Transverse colon (tissue), 4 donors: ENCODE measurements at regions not wholly inside any gene's neighbourhood (a gene's known extent, or its start where the extent isn't known, plus 50 kb on each side); places are given as distances from the start of the nearest gene placed in this dataset.

ENCODE experiments used
- CTCF ChIP-seq, 5 experiments: fragments of 200-600 bp in 3 of 5; fragments of 450-650 bp in 2 of 5; sonication (generic) in 3 of 5; IDR thresholded peaks; 1 replicate in 2 of 5; 2 replicates in 3 of 5; pipeline ENCODE4 v1.5.1; 2016 to 2017; ENCODE audit warnings: antibody characterized with exemption in 5 of 5, inconsistent platforms in 3 of 5, mild to moderate bottlenecking in 2 of 5, moderate library complexity in 1 of 5
- POLR2A ChIP-seq: fragments of 450-650 bp; IDR thresholded peaks from one replicate; pipeline ENCODE4 v1.6.1; 2016; ENCODE audit warnings: antibody characterized with exemption, mild to moderate bottlenecking, moderate library complexity
- POLR2AphosphoS5 ChIP-seq, 3 donors: sonication (generic); formaldehyde crosslinking; IDR thresholded peaks; one replicate each; pipeline ENCODE4 v1.6.1; 2016; ENCODE audit warnings: antibody characterized with exemption in 3 of 3

DNA sequence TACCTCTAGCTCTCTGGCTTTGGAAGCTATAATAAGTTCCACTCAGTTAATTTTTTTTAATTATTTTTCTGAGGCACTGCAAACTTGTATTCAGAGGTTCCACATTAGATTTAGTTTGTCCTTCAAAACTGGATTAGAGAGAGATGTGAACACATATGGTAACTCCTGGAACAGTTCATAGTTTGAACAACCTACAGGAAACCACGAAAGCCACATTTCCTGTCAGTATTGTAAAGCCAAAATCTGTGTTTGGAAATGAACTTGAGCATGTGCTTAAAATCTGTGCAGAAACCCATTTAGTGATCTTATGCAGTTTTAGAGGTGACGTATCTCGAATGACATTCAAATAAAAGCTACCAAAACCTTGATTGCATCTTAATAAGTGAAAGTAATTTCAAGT is 1952.0 kb downstream of the OLFM4 start:
- TF ChIP-seq POLR2AphosphoS5 (IDR thresholded peaks at IDR 0.05) (no peak), CTCF (IDR thresholded peaks at IDR 0.05) (no peak), POLR2A (no peak)
